ENCODE measurements at regions not wholly inside any gene's neighbourhood (a gene's known extent, or its start where the extent isn't known, plus 50 kb on each side); places are given as distances from the start of the nearest gene placed in this dataset.
"Not testable (repeated sequence)": the region's sequence is repeated elsewhere in the genome, so short reads cannot be mapped to it uniquely, and the experiment has no call there.

DNA sequence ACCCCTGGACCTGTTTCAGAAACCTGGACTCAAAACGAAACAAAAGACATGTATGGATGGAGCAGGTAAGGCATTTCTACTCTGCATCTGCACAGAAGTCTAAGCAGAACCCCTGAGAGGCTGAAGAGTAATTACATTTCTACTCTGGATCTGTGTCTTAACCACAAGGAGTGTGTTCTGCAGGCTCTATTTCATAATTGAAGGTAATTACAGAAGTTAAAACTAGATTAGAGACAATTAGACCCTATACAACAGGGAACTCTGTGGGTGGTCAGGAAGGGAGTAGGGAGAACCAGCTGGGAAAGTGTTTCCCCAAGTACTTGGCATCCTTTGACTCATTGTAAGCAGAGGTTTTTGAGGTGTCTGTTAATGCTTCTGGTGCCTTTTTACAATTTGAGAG is 69.8 kb downstream of the IGSF1 start:
- peak; percentile 49 to 73 for DNase-seq

DNA sequence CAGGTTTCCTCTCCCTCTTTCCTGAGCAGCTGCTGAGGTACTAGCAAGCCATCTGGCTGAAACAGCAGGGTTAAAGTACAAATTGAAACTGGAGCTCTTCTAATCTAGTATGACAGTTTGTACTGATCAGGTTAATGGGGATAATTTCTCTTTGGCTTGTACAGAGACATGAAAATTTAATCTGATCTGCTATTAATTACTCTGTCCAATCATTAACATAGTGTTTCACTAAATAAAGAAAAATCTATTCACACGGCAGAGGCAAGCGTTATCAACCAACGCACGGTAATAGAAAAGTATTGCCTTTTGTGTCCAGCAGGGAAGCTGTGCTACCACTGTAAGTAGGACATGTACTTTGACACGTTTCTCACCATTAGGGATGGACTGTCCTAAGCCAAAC is 71.1 kb downstream of the IGSF1 start:
- DNase-seq, result peak; percentile 90 to 94

DNA sequence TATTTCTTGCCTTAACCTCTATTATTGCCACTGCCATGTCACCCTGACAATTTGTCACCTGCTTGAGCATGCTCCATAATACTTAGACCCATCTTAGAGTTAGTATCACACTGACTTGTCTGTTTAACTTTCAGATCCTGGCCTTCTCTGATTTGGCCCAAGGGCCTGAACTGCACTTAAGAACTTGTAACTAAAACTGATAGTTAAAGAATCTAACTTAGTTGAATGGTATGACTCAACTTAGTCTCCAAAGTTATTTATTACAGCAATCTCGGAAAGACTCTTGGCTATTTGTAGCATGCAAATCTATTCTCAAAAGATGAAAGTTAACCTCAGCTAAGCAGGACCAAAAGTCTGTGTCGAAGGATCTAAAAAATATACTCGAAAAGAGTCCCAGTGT is 72.3 kb downstream of the IGSF1 start:
- DNase-seq, result no peak

DNA sequence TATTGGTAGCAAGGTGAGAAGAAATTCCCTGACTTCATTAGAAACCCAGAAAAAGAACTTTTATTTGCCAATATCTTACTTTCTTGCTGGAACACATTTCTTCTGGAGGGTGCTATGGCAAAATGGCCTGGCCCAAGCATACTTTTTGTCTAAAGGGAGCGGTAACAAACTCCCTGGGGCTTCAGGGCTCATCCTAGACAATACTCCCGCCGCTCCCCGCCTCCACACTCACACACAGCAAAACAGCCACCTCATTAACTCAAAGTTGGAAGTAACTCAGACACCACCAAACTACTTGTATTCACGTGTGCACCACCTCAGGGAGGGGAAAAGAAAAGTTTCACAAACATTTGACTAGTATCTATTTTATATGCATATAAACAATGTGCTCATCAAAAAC is 75.7 kb downstream of the IGSF1 start:
- DNase-seq, result no peak

DNA sequence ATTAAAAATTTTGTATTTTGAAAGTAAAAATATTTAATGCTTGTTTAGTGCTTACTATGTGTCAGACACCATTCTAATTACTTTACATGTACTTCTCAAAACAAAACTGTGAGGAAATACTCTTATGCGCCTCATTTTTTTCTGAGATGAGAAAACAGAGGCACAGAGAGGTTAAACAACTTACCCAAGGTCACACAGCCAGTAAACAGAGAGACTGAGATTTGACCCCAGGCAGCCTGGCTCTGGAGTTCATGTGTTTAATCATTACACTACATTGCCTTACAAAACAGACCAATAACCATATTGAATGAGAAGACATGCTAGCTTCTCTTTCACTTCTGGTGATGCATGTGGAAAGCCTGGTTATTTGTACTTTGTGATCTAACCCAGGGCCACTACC is 86.3 kb downstream of the IGSF1 start:
- DNase-seq, result no peak

DNA sequence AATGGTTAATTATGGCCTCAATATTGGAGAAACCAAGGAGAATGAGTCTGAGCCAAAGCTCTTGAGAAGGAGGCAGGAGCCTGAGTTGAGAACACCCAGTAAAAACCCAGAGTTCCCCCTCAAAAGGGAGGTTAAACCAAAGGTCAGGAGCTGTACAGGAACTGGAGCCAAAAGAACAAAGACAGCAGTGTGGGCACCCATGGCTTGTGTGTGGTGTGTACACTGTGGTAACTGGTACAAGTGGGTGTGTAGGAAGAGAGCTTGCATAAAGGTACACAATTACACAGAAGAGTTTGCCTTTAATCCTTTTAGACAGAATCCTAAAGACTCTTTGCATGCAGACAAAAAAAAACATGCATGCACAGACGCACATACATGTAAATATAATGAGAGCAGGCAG is 87.1 kb downstream of the IGSF1 start:
- DNase-seq, result no peak

DNA sequence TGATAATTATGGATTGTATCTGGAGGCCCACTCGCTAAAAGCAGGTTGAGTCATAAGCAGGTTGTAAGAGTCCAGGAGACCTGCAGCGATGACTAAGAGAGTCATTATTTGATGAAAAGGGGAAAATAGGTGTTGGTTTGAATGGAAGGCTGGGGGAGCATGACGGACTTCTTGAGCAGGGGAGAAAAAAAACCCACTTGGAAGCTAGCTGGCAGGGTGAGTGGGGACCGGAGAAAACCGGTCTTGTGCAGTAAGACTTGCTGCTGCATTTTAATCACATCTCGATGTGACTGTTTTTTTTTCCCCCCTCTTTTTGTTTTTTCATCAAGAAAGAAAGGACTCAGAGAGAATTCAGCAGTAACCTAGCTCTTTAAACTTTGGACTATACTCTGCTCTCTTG is 90.0 kb downstream of the IGSF1 start:
- DNase-seq, result no peak

DNA sequence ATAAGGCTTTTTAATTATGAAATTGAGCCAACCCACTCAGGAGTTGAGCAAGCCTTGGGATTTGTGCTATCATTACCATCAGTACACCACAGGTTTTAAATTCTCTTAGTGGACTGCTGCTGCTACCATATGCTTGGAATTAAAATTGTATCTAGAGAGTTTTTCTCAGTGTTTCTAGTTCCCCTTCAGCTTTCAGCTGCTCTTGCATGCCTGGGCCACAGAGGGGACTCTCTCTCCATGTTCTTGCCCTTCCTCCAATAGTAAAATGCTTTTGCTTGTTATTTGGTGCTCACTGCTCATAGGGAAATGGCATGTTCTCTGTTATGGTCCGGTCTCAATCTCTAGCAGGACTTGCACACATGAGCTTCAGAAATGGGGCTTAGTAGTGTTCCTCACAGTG is 101.9 kb downstream of the IGSF1 start:
- DNase-seq, result peak; percentile 19 to 76

DNA sequence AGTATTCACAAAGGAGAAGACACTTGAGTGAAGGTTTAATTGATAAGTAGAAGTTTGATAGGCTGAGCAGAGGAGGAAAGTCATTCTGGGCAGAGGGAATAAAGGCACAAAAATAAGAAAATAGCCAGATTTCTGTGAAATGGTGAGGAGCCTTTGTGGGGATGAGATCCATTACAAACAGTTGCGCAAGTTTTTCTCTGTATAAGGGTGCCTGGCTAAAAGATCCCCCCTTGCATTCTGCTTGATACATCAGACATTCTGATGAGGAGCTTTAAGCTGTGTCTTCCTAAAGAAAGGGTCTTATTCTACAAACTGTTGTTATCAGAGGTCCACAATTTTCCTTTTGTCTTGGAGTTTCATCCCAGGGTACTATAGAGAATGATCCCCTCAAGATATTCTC is 112.0 kb downstream of the ARHGAP36 start:
- no peak for DNase-seq

DNA sequence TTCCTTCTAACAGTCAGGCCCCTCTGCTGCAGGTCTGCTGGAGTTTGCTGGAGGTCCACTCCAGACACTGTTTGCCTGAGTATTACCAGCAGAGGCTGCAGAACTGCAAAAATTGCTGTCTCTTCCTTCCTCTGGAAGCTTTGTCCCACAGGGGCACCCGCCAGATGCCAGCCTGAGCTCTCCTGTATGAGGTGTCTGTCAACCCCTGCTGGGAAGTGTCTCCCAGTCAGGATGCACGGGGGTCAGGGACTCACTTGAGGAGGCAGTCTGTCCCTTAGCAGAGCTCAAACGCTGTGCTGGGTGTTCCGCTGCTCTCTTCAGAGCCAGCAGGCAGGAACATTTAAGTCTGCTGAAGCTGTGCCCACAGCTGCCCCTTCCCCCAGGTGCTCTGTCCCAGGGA is 105.5 kb downstream of the ARHGAP36 start:
- DNase-seq, result peak in 1 of 2 experiments; percentile 39

DNA sequence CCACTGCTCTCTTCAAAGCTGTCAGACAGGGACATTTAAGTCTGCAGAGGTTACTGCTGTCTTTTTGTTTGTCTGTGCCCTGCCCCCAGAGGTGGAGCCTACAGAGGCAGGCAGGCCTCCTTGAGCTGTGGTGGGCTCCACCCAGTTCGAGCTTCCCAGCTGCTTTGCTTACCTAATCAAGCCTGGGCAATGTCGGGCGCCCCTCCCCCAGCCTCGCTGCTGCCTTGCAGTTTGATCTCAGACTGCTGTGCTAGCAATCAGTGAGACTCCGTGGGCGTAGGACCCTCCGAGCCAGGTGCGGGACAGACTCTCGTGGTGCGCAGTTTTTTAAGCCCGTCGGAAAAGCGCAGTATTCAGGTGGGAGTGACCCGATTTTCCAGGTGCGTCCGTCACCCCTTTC is 99.5 kb downstream of the ARHGAP36 start:
- DNase-seq, result not testable (repeated sequence)

DNA sequence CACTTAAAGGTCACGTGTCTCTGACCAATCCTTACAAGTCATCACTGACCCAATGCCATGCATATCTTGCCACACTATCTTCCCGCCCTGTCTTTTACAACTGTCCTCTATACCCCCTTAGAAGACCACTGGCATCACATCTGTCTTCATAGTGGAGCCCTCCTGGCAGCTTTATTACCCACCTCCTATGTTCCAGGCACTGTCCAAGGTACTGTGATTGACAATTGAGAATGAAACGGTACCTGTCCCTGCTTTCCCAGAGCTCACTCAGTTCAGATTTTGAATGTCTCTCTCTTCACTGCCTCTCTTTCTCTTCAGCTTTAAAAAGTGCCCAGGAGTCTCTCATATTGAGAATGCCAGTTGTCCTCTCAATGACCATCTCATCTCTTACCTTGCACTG is 88.6 kb downstream of the ARHGAP36 start:
- no peak for DNase-seq

Measured in NCI-H524 (cell line).